ENCODE measurements at regions not wholly inside any gene's neighbourhood (a gene's known extent, or its start where the extent isn't known, plus 50 kb on each side); places are given as distances from the start of the nearest gene placed in this dataset.

GRCh38 chr15:75134748-75135147 lies 66.9 kb upstream of the C15orf39 start:
- no peak for DNase-seq (ENCODE audit: low read depth)

GRCh38 chr15:75136118-75136517 lies 65.6 kb upstream of the C15orf39 start:
- DNase-seq (ENCODE audit: low read depth): no peak

GRCh38 chr15:75136758-75137157 lies 64.9 kb upstream of the C15orf39 start:
- no peak for DNase-seq (ENCODE audit: low read depth)

GRCh38 chr15:75138016-75138999 lies 63.4 kb upstream of the C15orf39 start:
- no peak for DNase-seq (ENCODE audit: low read depth)

GRCh38 chr15:75140080-75140879 lies 61.4 kb upstream of the C15orf39 start:
- DNase-seq (ENCODE audit: low read depth): no peak

GRCh38 chr15:75142499-75142898 lies 59.2 kb upstream of the C15orf39 start:
- DNase-seq (ENCODE audit: low read depth): no peak

- DNase-seq (ENCODE audit: low read depth): no peak
Measured at GRCh38 chr15:75143738-75144334, 57.8 kb upstream of the C15orf39 start.

- no peak for DNase-seq (ENCODE audit: low read depth)
Measured at GRCh38 chr15:75145027-75145841, 56.4 kb upstream of the C15orf39 start.

GRCh38 chr15:75148280-75148679 lies 53.4 kb upstream of the C15orf39 start:
- DNase-seq (ENCODE audit: low read depth): no peak

- no peak for DNase-seq (ENCODE audit: low read depth)
Measured at GRCh38 chr15:75149867-75150709, 51.6 kb upstream of the C15orf39 start.

- DNase-seq (ENCODE audit: low read depth): no peak
Measured at GRCh38 chr15:75151214-75152128, 50.2 kb upstream of the C15orf39 start.
